ENCODE measurements at regions not wholly inside any gene's neighbourhood (a gene's known extent, or its start where the extent isn't known, plus 50 kb on each side); places are given as distances from the start of the nearest gene placed in this dataset.

DNA sequence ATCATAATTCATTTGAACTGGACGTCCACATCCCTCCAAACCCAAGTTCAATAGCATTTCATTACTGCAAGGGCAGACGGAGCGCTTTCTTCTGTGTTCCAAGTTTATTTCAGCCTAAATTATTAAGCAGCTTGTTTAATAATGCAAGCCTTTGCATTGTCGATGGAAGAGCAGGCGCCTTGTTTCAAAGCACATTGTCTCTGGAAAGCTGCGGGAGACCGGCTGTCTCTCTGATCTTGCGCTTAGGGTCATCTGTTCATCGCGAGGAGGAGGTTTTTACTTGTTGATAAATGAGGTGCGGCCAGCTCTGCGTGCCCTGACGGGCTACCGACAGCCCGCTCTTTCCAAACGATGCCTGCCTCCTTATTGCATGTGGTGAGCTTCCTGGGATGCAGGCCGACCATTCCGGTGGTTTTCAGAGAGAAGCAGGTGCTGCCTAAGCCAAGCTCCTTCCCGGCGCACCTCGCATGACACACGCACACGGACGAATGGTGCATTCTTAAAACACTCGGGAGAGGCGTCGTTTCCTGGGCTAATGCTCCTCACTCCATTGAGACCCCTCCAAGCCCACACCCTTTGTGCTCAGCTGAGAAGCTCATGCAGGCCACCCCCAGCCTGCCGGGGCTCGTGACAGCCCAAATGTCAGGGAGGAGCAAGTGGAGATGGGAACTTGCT is 456.9 kb downstream of the BRD1 start:
- DNase-seq (ENCODE audit: insufficient read length, low spot score) (no peak), FAIRE-seq (no peak)
- TF ChIP-seq SPI1 (IDR thresholded peaks at IDR 0.05; ENCODE audit: low read depth, low read length) (no peak), PAX5 (IDR thresholded peaks at IDR 0.05; ENCODE audit: insufficient read depth, low read length, severe bottlenecking) (no peak), POU2F2 (IDR thresholded peaks at IDR 0.05; ENCODE audit: low read depth, low read length) (no peak)

GRCh38 chr22:49369726-49370626 is 457.7 kb downstream of the BRD1 start:
- no peak for TF ChIP-seq POLR2A (IDR thresholded peaks at IDR 0.05; ENCODE audit: low read depth, low read length)
- no peak for TF ChIP-seq PAX5 (IDR thresholded peaks at IDR 0.05; ENCODE audit: insufficient read depth, low read length, severe bottlenecking)
- TF ChIP-seq TAF1 (IDR thresholded peaks at IDR 0.05; ENCODE audit: low read depth, low read length): no peak
- TF ChIP-seq POLR2AphosphoS5 (IDR thresholded peaks at IDR 0.05; ENCODE audit: low read depth, low read length): no peak
- no peak for TF ChIP-seq POU2F2 (IDR thresholded peaks at IDR 0.05; ENCODE audit: low read depth, low read length)
- no peak for TF ChIP-seq SPI1 (IDR thresholded peaks at IDR 0.05; ENCODE audit: low read depth, low read length)
- FAIRE-seq (no peak), DNase-seq (ENCODE audit: insufficient read length, low spot score) (no peak)

GRCh38 chr22:49368976-49369725 is 458.5 kb downstream of the BRD1 start:
- DNase-seq (ENCODE audit: insufficient read length, low spot score) (no peak), FAIRE-seq (no peak)
- no peak for TF ChIP-seq POLR2A (IDR thresholded peaks at IDR 0.05; ENCODE audit: low read depth, low read length)
- no peak for TF ChIP-seq SPI1 (IDR thresholded peaks at IDR 0.05; ENCODE audit: low read depth, low read length)

DNA sequence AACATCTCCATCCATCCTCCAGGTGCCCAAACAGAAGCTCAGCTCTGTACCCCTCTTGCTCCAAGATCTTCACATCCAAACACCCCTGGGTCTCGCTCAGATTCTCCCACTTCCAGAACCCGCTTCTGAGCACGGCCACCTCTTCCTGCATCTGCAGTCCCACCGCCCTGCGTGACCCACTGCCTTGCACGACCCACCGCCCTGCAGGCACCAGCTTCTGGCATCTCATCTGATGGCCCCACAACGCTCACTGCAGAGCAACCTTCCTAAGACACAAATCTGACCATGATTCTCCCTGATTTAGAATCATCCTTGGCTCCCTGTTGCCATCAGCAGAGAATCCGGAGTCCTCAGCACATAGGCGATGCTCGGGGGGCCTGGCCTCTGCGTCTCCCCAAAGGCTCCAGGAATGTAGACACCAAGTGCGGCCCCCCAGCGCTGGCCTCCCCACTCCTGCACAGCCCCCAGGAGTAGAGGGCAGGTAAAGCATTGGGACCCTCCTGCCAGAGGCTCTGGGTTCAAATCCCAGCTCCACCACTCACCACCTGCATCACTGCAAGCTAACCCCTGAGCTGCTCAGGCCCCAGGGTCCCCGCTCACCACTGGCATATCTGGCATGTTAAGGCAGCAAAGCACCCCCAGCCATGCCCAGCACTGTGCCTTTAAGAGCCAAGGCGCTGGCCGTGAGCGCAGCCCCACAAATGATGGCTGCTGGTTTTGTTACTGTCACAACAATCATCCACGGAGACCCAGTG is 459.3 kb downstream of the BRD1 start:
- FAIRE-seq (no peak), DNase-seq (ENCODE audit: insufficient read length, low spot score) (no peak)
- TF ChIP-seq TAF1 (IDR thresholded peaks at IDR 0.05; ENCODE audit: low read depth, low read length): no peak
- TF ChIP-seq SPI1 (IDR thresholded peaks at IDR 0.05; ENCODE audit: low read depth, low read length): no peak
- no peak for TF ChIP-seq POU2F2 (IDR thresholded peaks at IDR 0.05; ENCODE audit: low read depth, low read length)
- TF ChIP-seq POLR2A (IDR thresholded peaks at IDR 0.05; ENCODE audit: low read depth, low read length): no peak
- TF ChIP-seq PAX5 (IDR thresholded peaks at IDR 0.05; ENCODE audit: insufficient read depth, low read length, severe bottlenecking): no peak
- TF ChIP-seq POLR2AphosphoS5 (IDR thresholded peaks at IDR 0.05; ENCODE audit: low read depth, low read length): no peak

DNA sequence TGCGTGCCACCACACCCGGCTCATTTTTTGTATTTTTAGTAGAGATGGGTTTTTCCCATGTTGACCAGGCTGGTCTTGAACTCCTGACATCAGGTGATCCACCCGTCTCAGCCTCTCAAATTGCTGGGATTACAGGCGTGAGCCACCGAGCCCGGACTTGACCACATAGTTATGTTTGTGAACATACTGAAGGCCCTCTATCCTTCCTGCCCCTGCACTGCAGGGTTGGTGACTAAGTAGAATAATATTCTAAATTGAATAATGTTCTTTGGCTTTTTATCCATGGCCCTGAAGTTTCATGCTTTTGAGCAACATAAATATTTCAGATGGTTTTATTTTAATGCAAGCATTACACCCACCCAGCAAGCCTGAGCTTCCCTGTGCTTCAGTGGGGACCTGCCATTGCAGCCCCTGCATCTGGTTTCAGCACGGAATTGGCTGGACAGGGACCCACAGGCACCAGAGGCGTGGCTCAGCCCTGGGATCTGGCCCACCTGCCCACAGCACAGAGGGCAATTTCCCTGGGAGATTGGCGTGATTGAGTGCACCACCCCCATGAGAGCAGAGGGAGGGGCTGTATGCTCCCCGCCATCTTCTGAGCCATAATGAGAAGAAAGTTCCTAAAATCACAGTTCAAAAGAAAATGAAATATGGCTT is 460.5 kb downstream of the BRD1 start:
- TF ChIP-seq POLR2AphosphoS5 (IDR thresholded peaks at IDR 0.05; ENCODE audit: low read depth, low read length) (no peak), PAX5 (IDR thresholded peaks at IDR 0.05; ENCODE audit: insufficient read depth, low read length, severe bottlenecking) (no peak), POLR2A (IDR thresholded peaks at IDR 0.05; ENCODE audit: low read depth, low read length) (no peak), SPI1 (IDR thresholded peaks at IDR 0.05; ENCODE audit: low read depth, low read length) (no peak), TAF1 (IDR thresholded peaks at IDR 0.05; ENCODE audit: low read depth, low read length) (no peak), POU2F2 (IDR thresholded peaks at IDR 0.05; ENCODE audit: low read depth, low read length) (no peak)
- FAIRE-seq: no peak

GRCh38 chr22:49366437-49366836 is 461.2 kb downstream of the BRD1 start:
- TF ChIP-seq POU2F2 (IDR thresholded peaks at IDR 0.05; ENCODE audit: low read depth, low read length) (no peak), PAX5 (IDR thresholded peaks at IDR 0.05; ENCODE audit: insufficient read depth, low read length, severe bottlenecking) (no peak), SPI1 (IDR thresholded peaks at IDR 0.05; ENCODE audit: low read depth, low read length) (no peak), POLR2A (IDR thresholded peaks at IDR 0.05; ENCODE audit: low read depth, low read length) (no peak), POLR2AphosphoS5 (IDR thresholded peaks at IDR 0.05; ENCODE audit: low read depth, low read length) (no peak), TAF1 (IDR thresholded peaks at IDR 0.05; ENCODE audit: low read depth, low read length) (no peak)
- no peak for FAIRE-seq

More for the DNA sequence above, 460.5 kb downstream of the BRD1 start:
- no peak for DNase-seq (ENCODE audit: insufficient read length, low spot score)

GRCh38 chr22:49365910-49366309 is 461.8 kb downstream of the BRD1 start:
- TF ChIP-seq POU2F2 (IDR thresholded peaks at IDR 0.05; ENCODE audit: low read depth, low read length) (no peak), SPI1 (IDR thresholded peaks at IDR 0.05; ENCODE audit: low read depth, low read length) (no peak), POLR2A (IDR thresholded peaks at IDR 0.05; ENCODE audit: low read depth, low read length) (no peak), POLR2AphosphoS5 (IDR thresholded peaks at IDR 0.05; ENCODE audit: low read depth, low read length) (no peak), PAX5 (IDR thresholded peaks at IDR 0.05; ENCODE audit: insufficient read depth, low read length, severe bottlenecking) (no peak), TAF1 (IDR thresholded peaks at IDR 0.05; ENCODE audit: low read depth, low read length) (no peak)

More at GRCh38 chr22:49366437-49366836, 461.2 kb downstream of the BRD1 start:
- no peak for DNase-seq (ENCODE audit: insufficient read length, low spot score)

GRCh38 chr22:49365191-49365837 is 462.4 kb downstream of the BRD1 start:
- TF ChIP-seq PAX5 (IDR thresholded peaks at IDR 0.05; ENCODE audit: insufficient read depth, low read length, severe bottlenecking): no peak
- TF ChIP-seq POU2F2 (IDR thresholded peaks at IDR 0.05; ENCODE audit: low read depth, low read length): no peak
- no peak for TF ChIP-seq POLR2A (IDR thresholded peaks at IDR 0.05; ENCODE audit: low read depth, low read length)
- TF ChIP-seq TAF1 (IDR thresholded peaks at IDR 0.05; ENCODE audit: low read depth, low read length): no peak
- TF ChIP-seq POLR2AphosphoS5 (IDR thresholded peaks at IDR 0.05; ENCODE audit: low read depth, low read length): no peak
- no peak for TF ChIP-seq SPI1 (IDR thresholded peaks at IDR 0.05; ENCODE audit: low read depth, low read length)
- DNase-seq (ENCODE audit: insufficient read length, low spot score): no peak
- no peak for FAIRE-seq

More at GRCh38 chr22:49365910-49366309, 461.8 kb downstream of the BRD1 start:
- DNase-seq (ENCODE audit: insufficient read length, low spot score) (no peak), FAIRE-seq (no peak)

All from GM12891 (cell line).